Colonic mucosa (tissue), 4 donors: ENCODE measurements at regions not wholly inside any gene's neighbourhood (a gene's known extent, or its start where the extent isn't known, plus 50 kb on each side); places are given as distances from the start of the nearest gene placed in this dataset.

ENCODE experiments used
- DNase-seq: peaks from one replicate; pipeline ENCODE4 v3.0.0-alpha.2; 2020
- H3K27ac ChIP-seq: fragments of 200-600 bp; one replicate; pipeline ENCODE4 v1.8.0; 2021
- H3K27me3 ChIP-seq: fragments of 200-600 bp; one replicate; pipeline ENCODE4 v1.8.0; 2021
- H3K36me3 ChIP-seq: fragments of 200-600 bp; one replicate; pipeline ENCODE4 v1.8.0; 2021
- H3K4me1 ChIP-seq: fragments of 200-600 bp; one replicate; pipeline ENCODE4 v1.8.0; 2021; ENCODE audit warnings: mild to moderate bottlenecking
- H3K4me3 ChIP-seq: fragments of 200-600 bp; one replicate; pipeline ENCODE4 v1.8.0; 2021
- H3K9ac ChIP-seq, 2 donors: one replicate each; pipeline ENCODE4 v1.7.0; 2013; ENCODE audit warnings: control low read depth in 2 of 2, low read depth in 2 of 2, low read length in 2 of 2
- H3K9me3 ChIP-seq: fragments of 200-600 bp; one replicate; pipeline ENCODE4 v1.8.0; 2021
- CTCF ChIP-seq: fragments of 200-600 bp; IDR thresholded peaks from one replicate; pipeline ENCODE4 v1.8.0; 2022; ENCODE audit warnings: antibody characterized with exemption, mild to moderate bottlenecking
- intact Hi-C: fragments of 100-400 bp; cut with DNase I; formaldehyde crosslinking; loops from one replicate; pipeline ENCODE4 v1.14.1; 2022
- donor health status: healthy.
- donor health status: DM: no; HTN: no; CAD: no.
- donor health status: DM: no; HTN: no; CAD: no.

DNA sequence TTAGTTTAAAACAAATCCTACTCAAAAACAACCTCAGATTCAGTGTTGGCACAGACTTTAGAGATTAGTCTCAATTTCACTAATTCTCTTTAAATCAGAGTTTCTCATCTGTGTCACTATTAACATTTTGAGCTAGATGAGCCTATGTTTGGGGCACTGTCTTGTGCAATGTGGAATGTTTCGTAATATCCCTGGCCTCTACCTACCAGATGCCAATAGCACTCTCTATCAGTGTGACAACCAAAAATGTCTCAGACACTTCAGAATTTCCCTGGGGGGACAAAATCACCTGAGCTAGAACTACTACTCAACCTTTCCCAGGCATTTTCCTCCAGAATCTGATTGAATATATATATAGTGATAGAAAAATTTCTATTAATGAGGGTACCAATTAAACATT, 465.2 kb upstream of the RGMB start:
- no peak for DNase-seq
- Histone ChIP-seq H3K4me1 (no peaks in the 10 kb centered on the region), H3K9ac (no peak overlapping the region), H3K4me3 (no peak overlapping the region), H3K9me3 (no peaks in the 10 kb centered on the region), H3K36me3 (no peaks in the 10 kb centered on the region), H3K27me3 (no peaks in the 10 kb centered on the region), H3K27ac (no peak overlapping the region)
- intact Hi-C loops: no loop called here
- no peak for TF ChIP-seq CTCF

DNA sequence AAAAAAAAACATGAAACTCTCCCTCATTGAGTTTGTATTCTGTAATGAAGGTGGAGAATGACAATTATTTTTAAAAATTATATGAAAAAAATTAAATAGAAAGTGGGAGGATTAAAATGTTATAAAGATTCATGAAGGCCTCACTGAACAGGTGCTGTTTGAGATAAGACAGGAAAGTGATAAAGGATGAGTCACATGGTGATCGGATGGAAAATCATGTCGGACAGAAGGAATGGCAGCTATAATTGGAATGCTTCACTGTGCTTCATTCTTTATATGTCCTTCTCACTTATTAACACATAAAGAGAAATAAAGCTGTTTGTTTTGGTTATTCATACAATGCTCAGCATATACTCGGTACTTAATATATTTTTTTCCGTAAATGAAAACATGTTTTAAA, 464.5 kb upstream of the RGMB start:
- Histone ChIP-seq H3K4me1 (no peaks in the 10 kb centered on the region), H3K9me3 (no peaks in the 10 kb centered on the region), H3K9ac (no peak overlapping the region), H3K36me3 (no peaks in the 10 kb centered on the region), H3K27me3 (no peaks in the 10 kb centered on the region), H3K27ac (no peak overlapping the region), H3K4me3 (no peak overlapping the region)
- no peak for TF ChIP-seq CTCF
- no peak for DNase-seq
- intact Hi-C loops: no loop called here

GRCh38 chr5:98309785-98310598, 463.5 kb upstream of the RGMB start:
- no peak for DNase-seq
- H3K27ac ChIP-seq: no peak overlapping the region
- no peak overlapping the region for H3K9ac ChIP-seq
- no peaks in the 10 kb centered on the region for H3K4me1 ChIP-seq
- intact Hi-C loops: no loop called here
- no peaks in the 10 kb centered on the region for H3K9me3 ChIP-seq
- H3K4me3 ChIP-seq: no peak overlapping the region
- no peaks in the 10 kb centered on the region for H3K27me3 ChIP-seq
- no peaks in the 10 kb centered on the region for H3K36me3 ChIP-seq
- TF ChIP-seq CTCF: no peak

DNA sequence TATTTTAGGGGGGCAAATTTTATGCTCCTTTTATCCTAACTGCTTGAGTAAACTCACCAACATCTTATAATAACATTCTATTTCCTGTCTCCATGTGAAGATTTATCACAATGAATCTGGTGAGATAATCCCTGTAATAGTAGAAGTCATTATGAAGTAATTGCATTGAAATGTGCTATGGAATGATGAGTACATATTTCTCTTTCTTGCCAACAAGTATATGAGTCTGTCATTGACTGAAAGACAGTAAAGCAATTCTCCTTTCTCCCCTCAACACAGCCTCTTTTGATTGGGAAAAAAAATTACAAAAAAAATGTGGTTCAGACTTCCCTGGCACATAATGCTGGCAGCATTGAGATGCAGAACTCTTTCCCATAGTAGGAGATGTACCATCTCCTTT, 459.2 kb upstream of the RGMB start:
- no peak overlapping the region for H3K27ac ChIP-seq
- DNase-seq: no peak

DNA sequence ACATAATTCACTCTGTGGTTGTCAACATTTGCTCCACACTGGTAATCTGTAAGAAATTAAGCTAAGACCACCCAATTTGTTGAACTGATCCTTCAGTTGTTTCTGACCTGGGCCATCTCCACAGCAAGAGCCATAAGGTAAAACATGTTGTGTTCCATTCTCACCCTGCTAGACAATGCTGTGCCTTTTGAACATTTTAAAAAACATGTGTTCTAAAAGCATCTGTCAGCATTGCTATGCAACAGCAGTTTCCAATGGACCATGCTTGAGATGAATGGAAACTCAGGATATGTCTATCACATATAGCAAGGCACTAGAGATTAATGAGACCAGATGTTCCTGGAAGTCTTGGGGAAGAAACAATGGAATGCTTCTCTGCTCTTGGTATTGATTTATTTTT, 455.1 kb upstream of the RGMB start:
- intact Hi-C loops: no loop called here
- no peaks in the 10 kb centered on the region for H3K27me3 ChIP-seq
- DNase-seq: no peak
- H3K9me3 ChIP-seq: no peaks in the 10 kb centered on the region
- TF ChIP-seq CTCF: no peak
- no peak overlapping the region for H3K9ac ChIP-seq
- no peaks in the 10 kb centered on the region for H3K36me3 ChIP-seq
- no peaks in the 10 kb centered on the region for H3K4me1 ChIP-seq
- no peak overlapping the region for H3K27ac ChIP-seq
- no peak overlapping the region for H3K4me3 ChIP-seq

More for the DNA sequence above, 459.2 kb upstream of the RGMB start:
- intact Hi-C loops: no loop called here
- Histone ChIP-seq H3K27me3 (no peaks in the 10 kb centered on the region), H3K9ac (no peak overlapping the region), H3K9me3 (no peaks in the 10 kb centered on the region), H3K4me1 (no peaks in the 10 kb centered on the region), H3K4me3 (no peak overlapping the region), H3K36me3 (no peaks in the 10 kb centered on the region)
- TF ChIP-seq CTCF: no peak
